ENCODE measurements at regions not wholly inside any gene's neighbourhood (a gene's known extent, or its start where the extent isn't known, plus 50 kb on each side); places are given as distances from the start of the nearest gene placed in this dataset.
A peak's percentile ranks its signal among the peaks of the same experiment; 100 is the strongest.

DNA sequence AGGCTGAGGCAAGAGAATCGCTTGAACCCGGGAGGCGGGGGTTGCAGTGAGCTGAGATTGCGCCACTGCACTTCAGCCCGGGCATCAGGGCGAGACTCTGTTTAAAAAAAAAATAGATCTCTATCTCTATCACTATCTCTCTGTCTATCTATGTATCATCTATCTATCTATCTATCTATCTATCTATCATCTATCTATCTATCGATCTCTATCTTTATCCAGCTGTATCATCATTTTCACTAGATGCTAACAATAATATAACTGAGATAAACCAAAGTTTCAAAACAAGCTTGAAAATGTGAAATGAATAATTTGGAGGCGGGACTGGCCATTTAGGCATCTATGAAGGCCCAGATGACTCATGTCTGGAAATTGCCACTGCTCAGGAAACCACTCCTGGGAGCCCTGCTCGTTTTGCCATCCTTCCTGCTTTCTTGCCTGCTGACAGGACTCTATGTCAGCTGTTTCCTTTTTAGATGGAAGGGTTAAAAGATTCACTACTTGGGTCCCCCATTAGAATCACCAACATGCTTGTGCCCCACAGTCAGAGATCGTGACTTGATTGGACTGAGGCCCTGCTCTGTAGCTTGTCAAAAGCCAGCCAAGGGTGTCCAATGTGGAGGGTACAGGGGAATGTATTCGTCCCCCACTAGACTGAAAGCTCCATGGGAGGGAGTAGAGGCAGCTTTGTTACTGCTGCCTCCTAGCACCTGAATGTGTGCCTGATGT lies 61.7 kb downstream of the UTRN start:
- CTCF ChIA-PET (ENCODE audit: partially characterized antibody), result interaction anchor here (0.6 to 2.2 kb wide), 5 partner anchors 9 to 247 kb away, joined by 3 to 12 read pairs (median 3); no protein-coding TSS in a partner anchor
- Histone ChIP-seq H3K18ac (ENCODE audit: extremely low read depth, low read length) (no peak overlapping the region), H3K23ac (ENCODE audit: insufficient read length) (no peak overlapping the region), H3K4me2 (ENCODE audit: insufficient read depth in 1 of 2, low read depth in 2 of 2, low read length in 2 of 2) (no peak overlapping the region), H2AFZ (ENCODE audit: low read length) (no peak overlapping the region), H3K4ac (replicated peaks; ENCODE audit: insufficient read length, low read depth, low read length) (no peak overlapping the region), H3K27ac (ENCODE audit: low read depth, low read length) (no peak overlapping the region), H3K4me3 (ENCODE audit: extremely low read depth in 1 of 4, insufficient read depth in 2 of 4, low read depth in 3 of 4, low read length in 4 of 4) (no peak overlapping the region), H4K91ac (replicated peaks; ENCODE audit: insufficient read length, low read length) (no peak overlapping the region), H4K20me1 (replicated peaks in 1 of 2; ENCODE audit: control insufficient read depth in 1 of 2, insufficient read depth in 2 of 2, low read length in 2 of 2) (peaks cover 0 to 3% of the 10 kb centered on the region in 2 experiments), H3K79me1 (ENCODE audit: low read depth, low read length) (peaks cover 4% of the 10 kb centered on the region), H3K27me3 (replicated peaks in 1 of 4; ENCODE audit: control insufficient read depth in 3 of 4, extremely low read depth in 1 of 4, insufficient read depth in 3 of 4, low read length in 3 of 4) (no peaks in the 10 kb centered on the region), H3K14ac (ENCODE audit: insufficient read length) (no peak overlapping the region), H3K56ac (replicated peaks; ENCODE audit: insufficient read length, low read depth, low read length) (no peak overlapping the region), H4K5ac (ENCODE audit: insufficient read length, low read depth, low read length) (no peak overlapping the region), H2BK5ac (ENCODE audit: low read depth, low read length) (no peak overlapping the region), H3K36me3 (ENCODE audit: control insufficient read depth in 2 of 4, insufficient read depth in 4 of 4, low read length in 3 of 4) (no peaks in the 10 kb centered on the region), H4K8ac (ENCODE audit: extremely low read depth, insufficient read depth, low read length) (no peak overlapping the region), H3K4me1 (replicated peaks in 1 of 4; ENCODE audit: control insufficient read depth in 3 of 4, insufficient read depth in 4 of 4, low read length in 3 of 4) (peaks cover 1 to 12% (median 9%) of the 10 kb centered on the region in 4 experiments; a peak in 6 of 7 replicates), H3K23me2 (ENCODE audit: low read depth, low read length) (no peaks in the 10 kb centered on the region; the same call in 1 of the 2 replicates), H3K9ac (replicated peaks in 1 of 4; ENCODE audit: extremely low read depth in 1 of 4, low read depth in 3 of 4, low read length in 3 of 4) (no peak overlapping the region), H2AK5ac (ENCODE audit: low read depth, low read length) (peak overlapping the region; percentile 97; the same call in 1 of the 2 replicates), H2BK12ac (ENCODE audit: low read depth, low read length) (0 out of 2 replicates have a peak overlapping the region, but pooled peaks have one; percentile 5), H3K9me3 (ENCODE audit: insufficient read depth in 2 of 2, low read depth in 1 of 2, low read length in 1 of 2) (no peaks in the 10 kb centered on the region), H2BK20ac (ENCODE audit: low read length) (peak overlapping the region; percentile 27; the same call in 1 of the 2 replicates), H2BK15ac (ENCODE audit: low read length) (peak overlapping the region; percentile 38; the same call in 1 of the 2 replicates), H2BK120ac (replicated peaks; ENCODE audit: low read depth, low read length) (no peak overlapping the region), H3K79me2 (ENCODE audit: control insufficient read depth in 1 of 2, insufficient read depth in 2 of 2, low read length in 2 of 2) (peaks cover 5 to 33% of the 10 kb centered on the region in 2 experiments; a peak in 3 of 4 replicates)
- DNase-seq (ENCODE audit: low read depth in 1 of 2, low spot score in 2 of 2), result no peak
- TF ChIP-seq JUND (IDR thresholded peaks at IDR 0.05; ENCODE audit: low read length) (no peak), CBX8 (IDR thresholded peaks at IDR 0.05; ENCODE audit: borderline replicate concordance, low read depth, low read length) (no peak), SAP30 (IDR thresholded peaks at IDR 0.05; ENCODE audit: insufficient read depth, insufficient replicate concordance, low read length) (no peak), RBBP5 (IDR thresholded peaks at IDR 0.05; ENCODE audit: borderline replicate concordance, low read depth, low read length) (no peak), RNF2 (IDR thresholded peaks at IDR 0.05; ENCODE audit: borderline replicate concordance, low read depth, low read length, missing control alignments, poor library complexity, severe bottlenecking) (no peak), KDM5A (IDR thresholded peaks at IDR 0.05; ENCODE audit: low read length) (no peak), GABPA (IDR thresholded peaks at IDR 0.05; ENCODE audit: borderline replicate concordance, insufficient read depth, low read length) (no peak), NANOG (IDR thresholded peaks at IDR 0.05; ENCODE audit: insufficient read depth, low read depth, low read length, poor library complexity, severe bottlenecking) (no peak), POU5F1 (IDR thresholded peaks at IDR 0.05; ENCODE audit: low read depth, low read length) (no peak), CREB1 (IDR thresholded peaks at IDR 0.05) (no peak)
- WGBS, 2 experiments (ENCODE audit: extremely low coverage in 1 of 2, insufficient coverage in 1 of 2, insufficient read length in 1 of 2, insufficient replicate concordance in 2 of 2, low coverage in 1 of 2, low lambda C conversion rate in 2 of 2, missing lambda C conversion rate in 1 of 2), result 93 to 100% methylated on average over 1 to 11 of the region's 11 CpGs
- POLR2A ChIA-PET (ENCODE audit: partially characterized antibody), result interaction anchor here (0.9 to 1.7 kb wide), 3 partner anchors 11 to 17 kb away, joined by 3 to 5 read pairs (median 3); no protein-coding TSS in a partner anchor
- FAIRE-seq, result no peak

All from H1 (cell line).